ENCODE measurements at regions not wholly inside any gene's neighbourhood (a gene's known extent, or its start where the extent isn't known, plus 50 kb on each side); places are given as distances from the start of the nearest gene placed in this dataset.

GRCh38 chr2:222120933-222121332 lies 177.9 kb downstream of the PAX3 start:
- TF ChIP-seq ZNF274 (IDR thresholded peaks at IDR 0.05; ENCODE audit: low read depth, low read length), result no peak
- TF ChIP-seq CTCF (IDR thresholded peaks at IDR 0.05 in 2 of 3, conservative IDR thresholded peaks at IDR 0.05 in 1 of 3; ENCODE audit: borderline replicate concordance in 1 of 3, insufficient read depth in 1 of 3, low read depth in 2 of 3, low read length in 2 of 3), result no peak
- no peak for TF ChIP-seq TCF7L2 (IDR thresholded peaks at IDR 0.05; ENCODE audit: borderline replicate concordance, extremely low read depth, insufficient read depth, insufficient read length)
- no peak for TF ChIP-seq EZH2phosphoT487 (IDR thresholded peaks at IDR 0.05; ENCODE audit: borderline replicate concordance)
- no peak for TF ChIP-seq JUND (IDR thresholded peaks at IDR 0.05)
- no peak for TF ChIP-seq YY1 (IDR thresholded peaks at IDR 0.05; ENCODE audit: extremely low read depth, insufficient replicate concordance, low read depth, low read length)
- TF ChIP-seq SP1 (IDR thresholded peaks at IDR 0.05; ENCODE audit: low read depth), result no peak
- TF ChIP-seq RAD21 (IDR thresholded peaks at IDR 0.05; ENCODE audit: low read depth), result no peak
- TF ChIP-seq EZH2 (IDR thresholded peaks at IDR 0.05), result no peak
- TF ChIP-seq POLR2AphosphoS5 (IDR thresholded peaks at IDR 0.05; ENCODE audit: low read depth, low read length), result no peak
- no peak for TF ChIP-seq POLR2A (IDR thresholded peaks at IDR 0.05; ENCODE audit: borderline replicate concordance, extremely low read depth, insufficient read depth, insufficient read length)
- TF ChIP-seq ZFX (IDR thresholded peaks at IDR 0.05), result no peak
- no peak for TF ChIP-seq SRF (IDR thresholded peaks at IDR 0.05; ENCODE audit: low read depth)
- TF ChIP-seq CEBPB (IDR thresholded peaks at IDR 0.05; ENCODE audit: low read depth), result no peak

Data from HCT116 (cell line).